Left lobe of liver (tissue), 2 donors: ENCODE measurements at regions not wholly inside any gene's neighbourhood (a gene's known extent, or its start where the extent isn't known, plus 50 kb on each side); places are given as distances from the start of the nearest gene placed in this dataset.

Experiments used
- ATAC-seq: fragments of 200-7000 bp; cut with Tn5 transposase; one replicate; pipeline ENCODE4 v1.9.1; 2020; ENCODE audit warnings: mild to moderate bottlenecking, moderate library complexity
- DNase-seq: peaks from one replicate; pipeline ENCODE4 v3.0.0-alpha.2; 2020; ENCODE audit warnings: low spot score
- donor health status: DM: no; HTN: no; CAD: no; lungs with moderate emphysema.
- donor health status: DM: no; HTN: yes; CAD: no.

DNA sequence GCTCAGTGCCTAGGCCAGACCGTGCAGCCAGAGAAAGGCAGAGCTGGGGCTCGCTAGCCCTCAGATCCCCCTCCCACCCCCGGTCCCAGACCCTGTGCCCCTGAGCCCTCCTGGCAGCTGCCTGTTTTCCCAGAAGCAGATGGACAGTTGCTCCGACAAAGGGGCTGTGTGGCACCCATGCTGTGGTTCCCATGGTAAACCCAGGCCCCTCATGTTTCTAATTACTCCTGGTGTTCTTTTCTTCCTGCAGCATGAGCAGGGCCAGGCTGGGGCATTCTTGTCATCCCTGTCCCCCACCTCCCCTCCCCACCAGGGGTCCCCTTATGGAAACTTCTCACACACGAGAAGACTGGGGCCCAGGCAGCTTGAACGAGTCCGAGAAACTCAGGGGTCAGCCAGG, 269.6 kb downstream of the HAUS1 start:
- ATAC-seq = no peak
- no peak for DNase-seq

DNA sequence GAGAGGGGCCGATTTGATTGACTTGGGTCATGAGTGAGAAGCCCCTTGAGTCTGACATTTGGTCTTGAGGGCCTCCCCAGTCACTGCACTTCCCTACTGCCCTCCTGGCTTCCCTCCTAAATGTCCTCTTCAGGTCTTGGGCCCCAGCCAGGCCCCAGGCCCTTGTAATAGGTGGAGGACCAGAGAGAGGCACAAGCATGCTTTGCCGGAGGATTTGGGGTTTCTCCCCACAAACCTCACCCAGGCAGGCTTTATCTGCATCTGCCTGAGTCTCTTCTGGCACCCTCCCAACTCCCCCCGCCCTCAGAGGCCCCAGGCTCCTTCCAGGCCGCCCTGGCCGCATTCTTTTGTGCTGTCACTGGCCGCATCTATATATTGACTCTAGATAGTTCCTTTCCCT, 270.7 kb downstream of the HAUS1 start:
- DNase-seq (no peak), ATAC-seq (peak; percentile 13)

DNA sequence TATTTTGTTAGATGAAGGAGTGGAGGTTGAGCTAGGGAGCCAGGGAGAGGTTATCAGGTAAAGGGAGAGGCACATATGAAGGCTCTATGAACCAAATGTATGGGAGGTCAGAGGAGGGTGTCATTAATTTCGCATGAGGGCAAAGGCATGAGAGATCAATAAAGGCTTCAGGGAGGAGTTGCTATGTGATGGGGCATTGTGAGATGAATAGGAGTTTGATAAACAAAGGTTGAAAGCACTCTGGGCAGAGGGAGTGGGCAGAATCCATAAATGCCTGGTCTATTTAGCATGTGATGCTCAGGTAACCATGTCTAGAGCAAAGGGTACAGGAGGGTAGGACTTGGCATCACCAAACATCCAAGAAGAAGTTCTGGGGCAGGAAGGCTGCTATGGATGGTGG, 273.4 kb downstream of the HAUS1 start:
- ATAC-seq (no peak), DNase-seq (no peak)

DNA sequence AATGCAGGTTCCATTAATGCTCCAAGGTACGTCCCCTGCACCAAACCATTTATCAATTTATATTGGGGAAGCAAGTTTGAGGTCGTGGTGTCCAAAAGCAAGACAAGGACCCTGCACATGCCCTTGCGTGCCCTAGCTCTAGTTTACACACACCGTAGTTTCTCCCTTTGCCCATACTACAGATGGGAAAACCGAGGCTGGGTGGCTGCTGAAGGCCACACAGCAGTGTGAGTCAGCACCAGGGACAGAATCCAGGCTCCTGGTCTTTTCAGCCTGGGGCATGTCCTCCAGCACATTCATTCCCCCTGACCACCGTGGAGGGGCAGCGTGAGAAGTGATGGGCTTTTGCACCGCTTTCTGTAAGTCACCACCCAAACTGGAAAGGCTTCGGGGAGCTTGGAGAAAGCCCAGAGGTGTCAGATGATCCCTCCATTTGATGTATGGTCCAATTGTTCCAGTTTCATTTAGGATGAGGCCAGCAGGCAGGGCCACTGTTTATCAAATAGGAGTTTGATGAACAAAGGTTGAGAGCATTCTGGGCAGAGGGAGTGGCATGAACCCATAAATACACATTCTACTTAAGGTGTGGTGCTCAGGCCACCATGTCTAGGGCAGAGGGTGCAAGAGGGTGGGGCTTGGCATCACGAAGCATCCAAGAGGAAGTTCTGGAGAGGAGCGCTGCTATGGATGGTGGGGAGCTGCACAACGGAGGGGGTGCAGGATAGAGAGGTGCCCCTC, 274.1 kb downstream of the HAUS1 start:
- no peak for DNase-seq
- ATAC-seq = no peak

DNA sequence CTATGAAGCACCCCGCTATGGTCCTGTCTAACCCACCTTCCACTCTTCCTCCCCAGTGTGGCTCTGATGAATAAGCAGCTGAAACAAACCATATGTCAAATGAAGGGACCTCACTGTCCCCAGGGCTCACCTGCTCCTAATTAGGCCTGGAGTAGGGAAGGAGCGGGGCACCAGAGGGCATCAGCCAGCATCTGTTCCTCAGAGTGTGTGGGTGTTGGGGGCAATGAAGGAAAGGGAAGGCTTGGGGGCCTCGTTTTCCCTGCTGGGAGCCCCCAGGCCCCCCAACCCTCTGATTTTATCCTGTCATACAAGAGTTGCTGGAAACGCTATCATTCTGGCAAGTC, 274.7 kb downstream of the HAUS1 start:
- ATAC-seq = no peak
- no peak for DNase-seq

DNA sequence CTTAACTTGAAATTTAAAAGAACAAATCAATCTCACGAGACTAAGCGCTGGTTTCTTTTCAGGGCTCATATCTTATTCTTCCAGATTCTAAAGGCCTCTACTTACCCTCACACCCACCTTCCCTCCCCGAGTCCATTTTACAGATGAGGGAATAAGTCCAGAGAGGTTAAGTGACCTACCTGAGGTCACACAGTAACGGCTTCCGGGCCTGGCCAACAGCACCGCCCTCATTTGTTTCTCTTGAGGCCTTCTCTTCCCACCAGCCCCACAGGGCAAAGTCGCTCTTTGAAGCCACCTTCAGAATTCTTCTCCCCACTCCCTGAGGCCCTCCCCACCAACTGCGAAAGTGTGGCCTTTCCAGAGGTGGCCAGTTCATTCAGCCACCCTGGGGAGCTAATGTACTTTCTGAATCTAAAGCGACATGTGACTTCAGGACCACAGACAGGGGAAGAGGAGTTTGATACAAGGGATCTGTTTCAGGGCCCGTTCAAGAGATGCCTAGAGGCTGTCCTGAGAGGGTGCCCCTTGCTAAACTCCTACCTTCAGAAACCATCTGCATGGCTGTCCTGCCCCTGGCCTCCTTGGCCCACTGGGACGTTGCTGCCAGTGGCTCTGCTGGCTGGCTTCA, 275.3 kb downstream of the HAUS1 start:
- ATAC-seq = no peak

DNA sequence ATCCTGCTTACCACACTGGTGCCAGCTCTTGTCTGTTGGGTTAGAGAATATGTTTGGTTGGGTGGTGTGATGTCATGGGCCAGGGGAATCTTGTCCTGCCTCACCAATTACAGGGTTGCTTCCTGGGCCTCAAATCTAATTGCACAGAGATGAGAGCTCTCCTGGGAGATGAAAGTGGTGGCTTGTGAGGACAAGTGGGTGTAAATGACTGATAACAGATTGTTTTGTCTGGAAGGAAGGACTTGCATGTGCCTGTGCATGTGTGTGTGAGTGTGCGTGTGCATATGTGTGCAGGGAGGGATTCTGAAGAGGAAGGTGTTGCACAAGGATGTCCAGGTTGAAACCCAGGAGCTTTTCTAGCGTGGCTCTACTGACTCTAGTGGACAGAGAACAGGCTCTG, 271.9 kb downstream of the LOXHD1 start:
- no peak for DNase-seq
- ATAC-seq = no peak

More for the DNA sequence above, 275.3 kb downstream of the HAUS1 start:
- no peak for DNase-seq

DNA sequence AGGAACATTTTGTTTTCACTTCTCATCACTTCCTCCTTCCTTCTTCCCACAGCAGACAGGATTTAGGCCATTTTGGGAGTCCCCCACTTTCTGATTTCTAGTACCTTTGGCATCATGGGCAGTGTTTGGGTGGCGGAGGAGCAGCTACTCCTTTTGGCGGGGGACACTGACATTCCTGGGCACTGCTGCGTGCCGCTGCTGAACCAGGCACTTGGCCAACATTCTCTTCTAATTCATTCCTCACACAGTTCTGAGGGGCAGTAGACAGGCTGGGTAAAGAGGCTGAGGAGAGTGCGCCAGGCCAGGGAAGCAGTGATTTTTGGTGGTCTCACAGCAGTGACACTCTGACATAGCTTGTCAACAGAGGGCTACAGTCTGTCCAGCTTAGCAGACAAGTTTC, 270.2 kb downstream of the LOXHD1 start:
- peak; percentile 34 for ATAC-seq
- no peak for DNase-seq

DNA sequence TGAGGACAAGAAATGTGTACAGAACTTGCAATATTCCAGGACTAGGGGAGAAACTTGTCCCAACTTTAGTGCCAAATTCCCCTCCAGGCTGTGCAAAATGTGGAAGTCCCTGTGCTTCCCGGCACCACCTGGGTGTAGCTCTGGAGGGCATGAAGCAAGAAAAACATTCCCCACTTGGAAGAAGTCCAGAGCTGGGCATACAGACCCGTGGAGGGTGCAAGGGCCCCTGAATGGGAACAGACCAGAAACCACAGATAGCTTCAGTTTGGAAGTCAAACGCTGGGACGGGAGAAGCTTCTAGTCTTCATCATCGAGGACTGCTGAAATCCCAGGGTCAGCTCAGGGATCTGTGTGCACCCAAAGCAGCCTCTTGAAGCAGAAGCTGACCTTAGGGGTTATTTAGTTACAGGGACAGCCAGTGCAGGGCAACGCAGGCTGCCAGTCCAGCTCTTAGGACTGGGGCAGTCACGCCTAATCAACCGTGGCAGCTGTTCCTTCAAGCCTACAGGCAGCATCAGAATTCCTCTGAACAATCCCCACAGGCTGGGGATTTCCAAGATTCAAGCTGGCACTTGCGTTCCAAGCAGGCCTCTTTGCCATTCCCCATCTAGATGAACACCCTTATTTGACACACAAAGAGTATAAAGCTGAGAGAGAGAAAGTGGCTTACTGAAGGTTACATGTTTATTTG, 269.4 kb downstream of the LOXHD1 start:
- peak; percentile 33 for ATAC-seq
- DNase-seq = no peak

DNA sequence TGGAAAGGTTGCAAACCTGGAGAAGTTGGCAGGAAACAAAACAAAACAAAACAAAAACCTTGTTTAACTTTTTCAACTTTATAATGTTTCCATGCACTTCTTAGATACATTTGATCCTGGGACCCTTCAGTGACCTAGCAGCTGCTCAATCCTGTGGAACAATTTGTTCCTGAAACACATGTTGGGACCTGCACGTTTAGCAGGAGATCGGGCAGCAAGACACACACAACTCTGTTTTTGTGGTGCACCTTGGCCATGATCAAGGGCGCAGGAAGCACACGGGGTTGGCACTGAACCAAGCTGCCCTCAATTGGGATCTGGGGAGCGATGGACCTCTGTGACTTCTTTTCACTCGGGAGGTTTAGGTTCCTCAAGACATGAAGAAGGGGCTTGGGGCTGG, 268.7 kb downstream of the LOXHD1 start:
- ATAC-seq = no peak

DNA sequence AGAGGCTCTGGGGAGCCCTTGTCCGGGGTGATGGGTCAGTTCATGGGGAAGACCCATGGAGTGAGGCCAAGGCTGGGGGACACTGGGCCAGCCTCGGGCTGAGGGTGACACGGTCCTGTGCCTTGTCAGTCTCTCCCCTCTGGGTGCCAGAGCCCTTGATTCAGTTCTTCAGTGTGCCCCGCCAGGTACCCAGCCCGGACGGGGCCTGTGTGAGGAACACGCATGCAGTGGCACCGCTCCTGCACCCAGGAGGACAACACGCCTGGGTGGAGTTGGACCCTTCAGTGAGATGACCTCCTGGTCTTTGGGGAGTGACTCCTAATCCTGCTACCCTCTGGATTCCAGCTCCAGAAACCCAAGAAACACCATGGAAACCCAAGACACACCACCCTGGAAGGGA, 264.4 kb downstream of the LOXHD1 start:
- ATAC-seq (no peak), DNase-seq (no peak)

More for the DNA sequence above, 268.7 kb downstream of the LOXHD1 start:
- DNase-seq = no peak

DNA sequence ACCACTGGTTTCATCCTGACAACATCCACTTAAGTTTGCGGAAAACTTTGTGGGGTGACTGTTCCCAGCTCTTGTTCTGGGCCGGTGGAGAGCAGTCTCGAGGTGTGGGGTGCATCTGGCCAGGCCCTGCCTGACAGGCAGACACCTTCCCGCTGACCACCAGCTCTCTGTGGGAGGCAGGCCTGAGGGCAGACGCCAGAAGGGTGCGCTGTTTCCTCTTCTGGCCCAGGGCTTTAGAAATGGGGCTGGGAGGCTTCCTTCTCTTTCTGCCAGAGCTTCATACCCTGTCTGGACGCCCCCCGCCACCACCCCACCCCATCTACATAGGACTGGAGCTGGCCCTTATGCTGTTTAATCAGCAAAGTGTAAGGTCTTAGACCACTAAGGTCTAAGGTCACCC, 263.8 kb downstream of the LOXHD1 start:
- no peak for DNase-seq

DNA sequence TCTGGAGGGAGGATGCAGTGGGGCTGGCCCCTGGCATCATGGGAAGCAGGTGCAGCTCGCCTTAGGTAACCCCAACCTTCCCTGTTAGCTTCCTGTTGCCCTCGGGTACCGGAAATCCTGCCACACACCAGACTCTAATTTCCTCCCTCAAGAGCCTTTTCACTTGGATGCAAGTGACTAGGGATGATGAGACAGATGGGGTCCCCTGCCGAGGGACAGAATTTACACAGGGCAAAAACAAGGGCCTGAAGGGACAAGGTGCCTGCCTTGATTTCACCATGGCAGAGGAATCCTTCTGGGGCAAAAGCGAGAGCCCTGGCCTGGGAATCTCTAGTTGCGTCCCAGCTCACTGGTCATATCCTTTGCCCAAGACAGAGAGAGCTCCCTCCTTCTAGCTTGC, 263.1 kb downstream of the LOXHD1 start:
- DNase-seq (no peak), ATAC-seq (no peak)

More for the DNA sequence above, 263.8 kb downstream of the LOXHD1 start:
- ATAC-seq = no peak

DNA sequence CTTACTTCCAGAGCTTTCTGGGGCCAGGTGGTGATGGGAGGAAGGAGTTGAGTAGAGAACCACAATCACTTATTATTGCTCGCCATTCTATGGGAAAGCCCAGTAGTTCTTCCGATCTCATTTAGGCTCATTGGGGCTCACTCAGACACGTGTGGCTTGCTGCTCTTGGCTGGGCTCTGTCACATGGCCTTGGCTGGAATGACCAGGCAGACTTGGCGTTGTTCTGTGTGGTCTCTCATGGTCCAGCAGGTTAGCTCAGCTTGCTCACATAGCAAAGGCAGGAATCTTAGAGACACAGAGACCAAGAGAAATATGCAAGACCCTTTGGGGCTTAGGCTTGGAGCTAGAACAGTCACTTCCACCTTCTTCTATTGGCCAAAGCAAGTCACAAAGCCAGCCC, 261.2 kb downstream of the LOXHD1 start:
- no peak for ATAC-seq
- DNase-seq = no peak

DNA sequence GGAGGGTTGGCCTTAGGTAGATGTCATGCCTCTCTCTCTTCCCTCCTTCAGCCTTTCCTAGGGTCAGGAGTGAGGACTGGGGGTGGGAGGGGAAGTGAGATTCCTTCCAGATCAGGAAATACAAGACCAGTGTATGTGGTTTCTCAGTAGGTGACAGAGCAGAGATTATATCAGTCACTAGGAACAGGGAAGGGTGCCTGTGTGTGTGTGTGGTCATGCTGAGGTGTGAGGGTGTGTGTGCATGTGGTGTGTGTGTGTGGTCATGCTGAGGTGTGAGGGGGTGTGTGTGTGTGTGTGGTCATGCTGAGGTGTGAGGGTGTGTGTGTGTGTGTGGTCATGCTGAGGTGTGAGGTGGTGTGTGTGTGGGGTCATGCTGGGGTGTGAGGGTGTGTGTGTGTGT, 259.8 kb downstream of the LOXHD1 start:
- ATAC-seq (no peak), DNase-seq (no peak)

DNA sequence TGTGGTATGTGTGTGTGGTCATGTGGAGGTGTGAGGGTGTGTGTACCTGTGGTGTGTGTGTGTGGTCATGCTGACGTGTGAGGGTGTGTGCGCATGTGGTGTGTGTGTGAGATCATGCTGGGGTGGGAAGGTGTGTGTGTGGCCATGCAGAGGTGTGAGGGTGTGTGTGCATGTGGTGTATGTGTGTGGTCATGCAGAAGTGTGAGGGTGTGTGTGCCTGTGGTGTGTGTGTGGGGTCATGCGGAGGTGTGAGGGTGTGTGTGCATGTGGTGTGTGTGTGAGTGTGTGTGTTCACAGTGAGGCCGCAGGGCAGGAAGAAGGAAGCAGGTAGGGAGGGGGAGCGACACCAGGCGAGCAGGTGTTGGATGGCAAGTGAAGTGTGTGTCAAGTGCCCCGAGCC, 259.0 kb downstream of the LOXHD1 start:
- no peak for ATAC-seq
- DNase-seq = no peak

DNA sequence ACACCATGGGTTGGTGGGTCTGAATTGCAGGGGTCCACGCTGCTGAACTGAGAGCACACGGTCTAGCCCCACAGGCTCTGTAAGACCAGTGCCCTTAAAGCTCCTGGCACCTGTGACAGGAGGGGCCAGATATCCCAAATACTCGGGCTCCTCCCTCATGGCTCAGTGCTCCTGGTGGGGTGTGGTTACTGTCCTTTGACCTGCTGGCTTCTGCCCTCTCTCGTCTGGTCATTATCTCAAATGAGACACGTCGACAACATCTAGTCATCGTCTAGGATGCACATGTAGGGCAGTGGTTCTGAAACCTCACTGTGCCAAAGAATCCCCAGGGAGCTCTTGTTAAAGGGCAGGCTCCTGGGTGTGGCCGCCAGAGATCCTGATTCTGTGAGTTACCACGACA, 258.4 kb downstream of the LOXHD1 start:
- no peak for DNase-seq
- ATAC-seq = peak; percentile 50

DNA sequence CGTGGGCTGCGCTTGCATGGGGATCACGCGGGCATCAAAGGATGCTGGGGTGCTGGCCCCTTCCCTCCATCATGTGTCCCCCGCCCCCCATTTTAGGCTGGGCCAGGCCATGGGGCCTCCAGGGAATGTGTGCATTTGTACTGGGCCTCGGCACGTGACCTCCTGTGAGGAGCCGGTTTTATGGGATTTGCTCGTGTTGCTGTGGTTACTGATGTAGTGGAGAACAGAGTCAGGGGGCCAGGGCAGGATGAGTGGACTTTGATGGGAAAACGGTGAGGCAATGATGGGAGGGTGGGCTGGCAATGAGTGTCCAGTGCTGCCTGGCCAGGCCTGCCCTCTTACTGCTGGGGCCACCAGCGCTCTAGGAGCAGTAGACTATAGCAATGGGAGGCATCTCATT, 257.7 kb downstream of the LOXHD1 start:
- DNase-seq = no peak
- no peak for ATAC-seq

DNA sequence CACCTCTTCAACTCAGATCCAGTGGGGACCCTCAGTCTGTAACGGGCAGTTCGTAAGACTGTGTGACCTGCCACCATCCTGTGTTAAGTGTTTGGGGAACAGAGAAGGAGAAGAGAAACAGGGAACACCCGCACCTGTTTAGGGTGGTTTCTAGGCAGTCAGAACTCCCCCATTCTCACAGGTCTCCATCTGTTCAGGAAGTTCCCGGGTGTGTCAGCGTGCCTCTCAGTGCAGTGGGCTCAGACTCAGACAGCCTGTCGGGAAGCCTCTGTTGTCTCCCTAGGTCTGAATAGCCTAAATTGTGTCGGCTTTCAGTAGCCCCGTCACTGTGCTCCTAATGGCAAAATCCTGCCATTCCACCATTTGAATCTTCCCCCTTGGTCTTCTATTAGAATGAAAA, 256.6 kb downstream of the LOXHD1 start:
- ATAC-seq (no peak), DNase-seq (no peak)

DNA sequence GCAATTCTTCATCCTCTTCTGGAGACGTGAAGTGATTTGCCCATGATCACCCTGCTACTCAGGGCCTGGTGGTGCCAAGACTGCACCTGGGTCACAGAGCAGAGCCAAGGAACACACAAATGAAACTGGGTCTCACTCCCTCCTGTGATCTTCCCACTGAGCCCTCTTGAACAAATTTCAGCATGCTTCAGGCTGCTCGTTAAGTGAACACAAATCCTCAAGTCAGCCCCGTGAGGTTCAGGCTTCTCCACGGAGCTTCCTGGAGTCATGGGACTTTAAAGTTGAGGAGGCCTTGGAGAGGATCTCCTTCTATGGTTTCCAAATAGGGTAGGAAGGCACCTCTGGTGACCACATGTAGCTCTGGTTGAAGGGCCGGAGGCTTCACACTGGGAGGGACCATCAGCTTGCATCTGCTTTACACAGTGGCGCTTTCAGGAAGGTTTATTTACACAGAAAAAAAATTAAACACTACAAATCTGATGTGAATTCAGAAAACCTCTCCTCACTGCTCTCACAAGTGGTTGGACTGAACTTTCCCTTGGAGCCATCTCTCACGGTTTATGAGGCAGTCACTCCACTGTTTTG, 255.4 kb downstream of the LOXHD1 start:
- DNase-seq (no peak), ATAC-seq (no peak)

DNA sequence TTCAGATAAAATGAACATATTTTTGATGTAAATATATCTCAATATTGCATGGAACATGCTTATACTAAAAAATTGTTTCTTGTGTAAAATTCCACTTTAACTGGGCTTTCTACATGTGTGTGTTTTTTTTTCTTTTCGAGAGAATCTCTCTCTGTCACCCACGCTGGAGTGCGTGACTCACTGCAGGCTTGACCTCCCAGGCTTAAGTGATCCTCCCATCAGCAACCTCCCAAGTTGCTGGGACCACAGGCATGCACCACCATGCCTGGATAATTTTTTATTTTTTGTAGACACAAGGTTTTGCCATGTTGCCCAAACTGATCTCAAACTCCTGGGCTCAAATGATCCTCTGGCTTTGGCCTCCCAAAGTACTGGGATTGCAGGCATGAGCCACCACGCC, 254.6 kb downstream of the LOXHD1 start:
- DNase-seq (no peak), ATAC-seq (no peak)

DNA sequence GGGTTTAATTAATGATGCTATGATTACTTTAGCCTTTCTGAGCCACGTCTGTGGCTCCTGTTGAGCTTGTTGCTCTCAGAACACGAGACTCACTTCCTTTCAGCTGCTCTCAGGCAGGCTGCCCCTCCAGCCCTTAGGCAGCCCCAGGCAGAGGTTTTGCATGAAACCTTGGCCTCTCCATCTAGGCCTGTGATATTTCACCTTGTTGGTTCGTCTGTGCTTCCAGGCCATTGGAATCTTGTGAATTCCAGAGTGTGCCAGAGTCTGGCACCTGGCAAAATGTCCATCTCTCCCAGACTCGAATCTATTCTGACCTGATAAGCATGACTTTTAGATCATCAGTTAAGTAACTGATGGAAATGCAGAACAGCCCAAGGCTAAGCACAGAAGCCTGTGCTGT, 254.1 kb downstream of the LOXHD1 start:
- DNase-seq = no peak
- no peak for ATAC-seq
